GM12878 (cell line): ENCODE measurements at regions not wholly inside any gene's neighbourhood (a gene's known extent, or its start where the extent isn't known, plus 50 kb on each side); places are given as distances from the start of the nearest gene placed in this dataset.

Experiments
- ATAC-seq: fragments of 200-7000 bp; cut with Tn5 transposase; 3 replicates; pipeline ENCODE4 v1.9.1; 2020; ENCODE audit warnings: mild to moderate bottlenecking, moderate library complexity
- BruUV-seq: library from RNA; stranded (reverse); fragments of 400-500 nt; replicated peaks from 2 replicates; lab custom pipeline; 2021; lab: Mats Ljungman, UMichigan
- CTCF ChIA-PET: fragments of 300-600 bp; sonication (Branson Sonifier 250); formaldehyde crosslinking; extraction: SDS; loops from one replicate; lab custom pipeline; 2021; ENCODE audit warnings: inconsistent platforms; lab: Yijun Ruan, JAX
- POLR2A ChIA-PET: fragments of 350-600 bp; formaldehyde crosslinking; extraction: SDS; loops from one replicate; lab custom pipeline; 2021; ENCODE audit warnings: inconsistent platforms; lab: Charles Lee
- RAD21 ChIA-PET: fragments of 300-600 bp; sonication (Branson Sonifier 250); formaldehyde crosslinking; loops from one replicate; lab custom pipeline; 2023; ENCODE audit warnings: antibody characterized with exemption; ENCODE audit not compliant: unreplicated experiment; lab: Charles Lee
- SMC1A ChIA-PET: fragments of 300-600 bp; sonication (Branson Sonifier 250); formaldehyde crosslinking; loops from one replicate; lab custom pipeline; 2023; ENCODE audit not compliant: unreplicated experiment, uncharacterized antibody; lab: Charles Lee
- DNase-seq: peaks from one replicate; pipeline ENCODE4 v3.0.0-alpha.2; 2011; ENCODE audit warnings: low read depth, low spot score
- FAIRE-seq: peaks from 3 replicates; lab custom pipeline; 2011; peaks lifted over from hg19 to GRCh38; lab: Jason Lieb, UNC
- H2AFZ ChIP-seq: 2 replicates; pipeline ENCODE4 v1.6.0; 2011; ENCODE audit warnings: low read depth, low read length, control low read depth; ENCODE audit not compliant: control insufficient read depth
- H3K27ac ChIP-seq: 2 replicates; pipeline ENCODE4 v1.5.1; 2011; ENCODE audit warnings: control low read depth; ENCODE audit not compliant: control insufficient read depth, insufficient read depth
- H3K27me3 ChIP-seq, 2 experiments: replicated peaks in 1 of 2; 2 replicates each; pipeline versions ENCODE4 v1.6.0 to v1.6.1; 2011; ENCODE audit warnings: low read length in 1 of 2; ENCODE audit not compliant: control insufficient read depth in 2 of 2, insufficient read depth in 2 of 2
- H3K36me3 ChIP-seq, 2 experiments: 2 replicates each; pipeline ENCODE4 v1.5.1; 2011; ENCODE audit warnings: low read length in 1 of 2; ENCODE audit not compliant: control insufficient read depth in 2 of 2, insufficient read depth in 2 of 2
- H3K4me1 ChIP-seq: 2 replicates; pipeline ENCODE4 v1.6.1; 2011; ENCODE audit warnings: mild to moderate bottlenecking, low read length, moderate library complexity, mixed read lengths; ENCODE audit not compliant: control insufficient read depth, insufficient read depth
- H3K4me2 ChIP-seq: 2 replicates; pipeline ENCODE4 v1.6.0; 2011; ENCODE audit warnings: control low read depth; ENCODE audit not compliant: control insufficient read depth, insufficient read depth
- H3K4me3 ChIP-seq: fragments of 200-600 bp; sonication (generic); 2 replicates; pipeline ENCODE4 v1.5.1; 2016
- H3K79me2 ChIP-seq: 2 replicates; pipeline ENCODE4 v1.6.0; 2011; ENCODE audit warnings: low read length; ENCODE audit not compliant: control insufficient read depth, insufficient read depth
- H3K9ac ChIP-seq: 2 replicates; pipeline ENCODE4 v1.8.0; 2011; ENCODE audit warnings: low read length, control low read depth, mixed read lengths; ENCODE audit not compliant: control insufficient read depth, insufficient read depth
- H3K9me3 ChIP-seq: replicated peaks from 3 replicates; pipeline ENCODE4 v1.5.1; 2011; ENCODE audit warnings: mild to moderate bottlenecking, low read length; ENCODE audit not compliant: control insufficient read depth, insufficient read depth
- H4K20me1 ChIP-seq: 2 replicates; pipeline ENCODE4 v1.6.0; 2011; ENCODE audit not compliant: control insufficient read depth, insufficient read depth
- ASH2L ChIP-seq: fragments of 300-600, 200-600 bp; sonication (generic); IDR thresholded peaks from 2 replicates; pipeline ENCODE4 v1.6.1; 2017; ENCODE audit warnings: low read depth, mild to moderate bottlenecking, borderline replicate concordance
- BMI1 ChIP-seq: fragments of 450-650 bp; IDR thresholded peaks from 2 replicates; pipeline ENCODE4 v1.6.1; 2016; ENCODE audit warnings: mild to moderate bottlenecking, moderate library complexity, borderline replicate concordance
- FOXM1 ChIP-seq: IDR thresholded peaks from 2 replicates; pipeline ENCODE4 v1.6.1; 2012; ENCODE audit warnings: low read depth, mild to moderate bottlenecking, inconsistent platforms, low read length, moderate library complexity
- KLF5 ChIP-seq: fragments of 450-650 bp; IDR thresholded peaks from 2 replicates; pipeline ENCODE4 v1.6.1; 2014; ENCODE audit warnings: mild to moderate bottlenecking; ENCODE audit not compliant: partially characterized antibody
- MTA3 ChIP-seq: IDR thresholded peaks from 2 replicates; pipeline ENCODE4 v1.6.1; 2012; ENCODE audit warnings: low read length, inconsistent platforms, borderline replicate concordance
- MXI1 ChIP-seq: fragments of 150-350 bp; IDR thresholded peaks from 2 replicates; pipeline ENCODE4 v1.6.1; 2011; ENCODE audit warnings: low read depth, mild to moderate bottlenecking, inconsistent platforms, low read length, improper control_type of control experiment
- NFIC ChIP-seq: IDR thresholded peaks from 2 replicates; pipeline ENCODE4 v1.6.1; 2012; ENCODE audit warnings: low read depth, mild to moderate bottlenecking, inconsistent platforms, low read length, moderate library complexity
- NFXL1 ChIP-seq: fragments of 450-650 bp; IDR thresholded peaks from 2 replicates; pipeline ENCODE4 v1.6.1; 2017; ENCODE audit warnings: antibody characterized with exemption, mild to moderate bottlenecking, borderline replicate concordance
- NFYA ChIP-seq: IDR thresholded peaks from 2 replicates; pipeline ENCODE4 v1.6.1; 2011; ENCODE audit warnings: low read depth, mild to moderate bottlenecking, low read length, improper control_type of control experiment, borderline replicate concordance
- PAX8 ChIP-seq: fragments of 450-650 bp; IDR thresholded peaks from 2 replicates; pipeline ENCODE4 v1.6.1; 2017; ENCODE audit warnings: mild to moderate bottlenecking, moderate library complexity
- SREBF1 ChIP-seq: IDR thresholded peaks from 2 replicates; pipeline ENCODE4 v1.6.1; 2012; ENCODE audit warnings: mild to moderate bottlenecking, low read length
- STAT1 ChIP-seq: fragments of 450-650 bp; conservative IDR thresholded peaks from 2 replicates; pipeline ENCODE4 v1.6.1; 2014; ENCODE audit warnings: antibody characterized with exemption, mild to moderate bottlenecking
- TCF7 ChIP-seq: IDR thresholded peaks from 2 replicates; pipeline ENCODE4 v1.6.1; 2014; ENCODE audit warnings: antibody characterized with exemption, borderline replicate concordance
- WGBS: methylation state at CpG from one replicate; pipeline ENCODE4 v1.1.6; 2016; ENCODE audit warnings: low lambda C conversion rate; ENCODE audit not compliant: insufficient replicate concordance, insufficient coverage; ENCODE audit errors: missing lambda C conversion rate; 5-methylcytosine and 5-hydroxymethylcytosine counted together
- in situ Hi-C: fragments of 300-500 bp; cut with MboI; formaldehyde crosslinking; loops from 9 replicates; pipeline ENCODE4 v1.14.3; 2018; ENCODE audit warnings: mixed read lengths
- intact Hi-C: fragments of 100-400 bp; cut with micrococcal nuclease; formaldehyde crosslinking; loops from one replicate; pipeline ENCODE4 v1.14.2; 2022; ENCODE audit not compliant: unreplicated experiment
- TF ChIP-seq, protein P1 (sequence below): fragments of 450-650 bp; IDR thresholded peaks from 2 replicates; pipeline ENCODE4 v1.6.1; 2017; ENCODE audit warnings: antibody characterized with exemption, mild to moderate bottlenecking, moderate library complexity
- TF ChIP-seq, protein P2 (sequence below): fragments of 450-650 bp; formaldehyde crosslinking; IDR thresholded peaks from 2 replicates; pipeline ENCODE4 v1.4.0; 2020; ENCODE audit warnings: mild to moderate bottlenecking, moderate library complexity
- TF ChIP-seq, protein P3 (sequence below): fragments of 450-650 bp; IDR thresholded peaks from 2 replicates; pipeline ENCODE4 v1.6.1; 2017; ENCODE audit warnings: borderline replicate concordance

DNA sequence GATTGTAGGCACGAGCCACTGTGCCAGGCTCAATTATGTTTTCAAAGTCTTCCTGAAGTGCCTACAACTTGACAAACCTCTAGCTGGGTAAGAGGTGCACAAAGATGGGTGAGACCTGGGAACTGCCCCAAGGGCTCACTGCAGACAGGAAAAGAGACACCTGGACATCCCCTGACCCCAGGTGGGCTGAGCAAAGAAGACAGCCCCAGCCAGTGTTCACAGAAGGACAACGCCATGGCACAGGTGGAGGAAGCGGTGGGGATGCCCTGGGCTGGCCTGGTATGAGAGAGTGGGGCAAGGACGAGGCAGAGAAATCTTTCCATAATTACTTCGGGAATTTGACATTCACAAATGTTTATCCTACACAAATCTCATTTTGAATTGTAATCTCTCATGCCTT, 278.9 kb downstream of the SMOC2 start:
- DNase-seq (no peak), FAIRE-seq (no peak), ATAC-seq (no peak)
- no peak overlapping the region for H3K27ac ChIP-seq
- H3K27me3 ChIP-seq: no peaks in the 10 kb centered on the region
- CTCF ChIA-PET: no interaction called here
- intact Hi-C loops: no loop called here
- no peaks in the 10 kb centered on the region for H3K79me2 ChIP-seq
- TF ChIP-seq FOXM1 (no peak), MXI1 (no peak), BMI1 (no peak), NFXL1 (no peak), STAT1 (no peak), KLF5 (no peak), SREBF1 (no peak), TCF7 (no peak), NFYA (no peak), PAX8 (no peak), ASH2L (no peak), NFIC (no peak), MTA3 (no peak)
- TF ChIP-seq, protein P1, sequence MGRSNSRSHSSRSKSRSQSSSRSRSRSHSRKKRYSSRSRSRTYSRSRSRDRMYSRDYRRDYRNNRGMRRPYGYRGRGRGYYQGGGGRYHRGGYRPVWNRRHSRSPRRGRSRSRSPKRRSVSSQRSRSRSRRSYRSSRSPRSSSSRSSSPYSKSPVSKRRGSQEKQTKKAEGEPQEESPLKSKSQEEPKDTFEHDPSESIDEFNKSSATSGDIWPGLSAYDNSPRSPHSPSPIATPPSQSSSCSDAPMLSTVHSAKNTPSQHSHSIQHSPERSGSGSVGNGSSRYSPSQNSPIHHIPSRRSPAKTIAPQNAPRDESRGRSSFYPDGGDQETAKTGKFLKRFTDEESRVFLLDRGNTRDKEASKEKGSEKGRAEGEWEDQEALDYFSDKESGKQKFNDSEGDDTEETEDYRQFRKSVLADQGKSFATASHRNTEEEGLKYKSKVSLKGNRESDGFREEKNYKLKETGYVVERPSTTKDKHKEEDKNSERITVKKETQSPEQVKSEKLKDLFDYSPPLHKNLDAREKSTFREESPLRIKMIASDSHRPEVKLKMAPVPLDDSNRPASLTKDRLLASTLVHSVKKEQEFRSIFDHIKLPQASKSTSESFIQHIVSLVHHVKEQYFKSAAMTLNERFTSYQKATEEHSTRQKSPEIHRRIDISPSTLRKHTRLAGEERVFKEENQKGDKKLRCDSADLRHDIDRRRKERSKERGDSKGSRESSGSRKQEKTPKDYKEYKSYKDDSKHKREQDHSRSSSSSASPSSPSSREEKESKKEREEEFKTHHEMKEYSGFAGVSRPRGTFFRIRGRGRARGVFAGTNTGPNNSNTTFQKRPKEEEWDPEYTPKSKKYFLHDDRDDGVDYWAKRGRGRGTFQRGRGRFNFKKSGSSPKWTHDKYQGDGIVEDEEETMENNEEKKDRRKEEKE: no peak
- TF ChIP-seq, protein P2, sequence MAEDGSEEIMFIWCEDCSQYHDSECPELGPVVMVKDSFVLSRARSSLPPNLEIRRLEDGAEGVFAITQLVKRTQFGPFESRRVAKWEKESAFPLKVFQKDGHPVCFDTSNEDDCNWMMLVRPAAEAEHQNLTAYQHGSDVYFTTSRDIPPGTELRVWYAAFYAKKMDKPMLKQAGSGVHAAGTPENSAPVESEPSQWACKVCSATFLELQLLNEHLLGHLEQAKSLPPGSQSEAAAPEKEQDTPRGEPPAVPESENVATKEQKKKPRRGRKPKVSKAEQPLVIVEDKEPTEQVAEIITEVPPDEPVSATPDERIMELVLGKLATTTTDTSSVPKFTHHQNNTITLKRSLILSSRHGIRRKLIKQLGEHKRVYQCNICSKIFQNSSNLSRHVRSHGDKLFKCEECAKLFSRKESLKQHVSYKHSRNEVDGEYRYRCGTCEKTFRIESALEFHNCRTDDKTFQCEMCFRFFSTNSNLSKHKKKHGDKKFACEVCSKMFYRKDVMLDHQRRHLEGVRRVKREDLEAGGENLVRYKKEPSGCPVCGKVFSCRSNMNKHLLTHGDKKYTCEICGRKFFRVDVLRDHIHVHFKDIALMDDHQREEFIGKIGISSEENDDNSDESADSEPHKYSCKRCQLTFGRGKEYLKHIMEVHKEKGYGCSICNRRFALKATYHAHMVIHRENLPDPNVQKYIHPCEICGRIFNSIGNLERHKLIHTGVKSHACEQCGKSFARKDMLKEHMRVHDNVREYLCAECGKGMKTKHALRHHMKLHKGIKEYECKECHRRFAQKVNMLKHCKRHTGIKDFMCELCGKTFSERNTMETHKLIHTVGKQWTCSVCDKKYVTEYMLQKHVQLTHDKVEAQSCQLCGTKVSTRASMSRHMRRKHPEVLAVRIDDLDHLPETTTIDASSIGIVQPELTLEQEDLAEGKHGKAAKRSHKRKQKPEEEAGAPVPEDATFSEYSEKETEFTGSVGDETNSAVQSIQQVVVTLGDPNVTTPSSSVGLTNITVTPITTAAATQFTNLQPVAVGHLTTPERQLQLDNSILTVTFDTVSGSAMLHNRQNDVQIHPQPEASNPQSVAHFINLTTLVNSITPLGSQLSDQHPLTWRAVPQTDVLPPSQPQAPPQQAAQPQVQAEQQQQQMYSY (CRISPR knock-in tag): no peak
- TF ChIP-seq, protein P3, sequence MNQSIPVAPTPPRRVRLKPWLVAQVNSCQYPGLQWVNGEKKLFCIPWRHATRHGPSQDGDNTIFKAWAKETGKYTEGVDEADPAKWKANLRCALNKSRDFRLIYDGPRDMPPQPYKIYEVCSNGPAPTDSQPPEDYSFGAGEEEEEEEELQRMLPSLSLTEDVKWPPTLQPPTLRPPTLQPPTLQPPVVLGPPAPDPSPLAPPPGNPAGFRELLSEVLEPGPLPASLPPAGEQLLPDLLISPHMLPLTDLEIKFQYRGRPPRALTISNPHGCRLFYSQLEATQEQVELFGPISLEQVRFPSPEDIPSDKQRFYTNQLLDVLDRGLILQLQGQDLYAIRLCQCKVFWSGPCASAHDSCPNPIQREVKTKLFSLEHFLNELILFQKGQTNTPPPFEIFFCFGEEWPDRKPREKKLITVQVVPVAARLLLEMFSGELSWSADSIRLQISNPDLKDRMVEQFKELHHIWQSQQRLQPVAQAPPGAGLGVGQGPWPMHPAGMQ: no peak
- H3K9me3 ChIP-seq: no peaks in the 10 kb centered on the region
- H2AFZ ChIP-seq: no peak overlapping the region
- in situ Hi-C loops: no loop called here
- WGBS: 8% methylated on average over 5 of the region's 5 CpGs
- H3K9ac ChIP-seq: no peak overlapping the region
- no peak overlapping the region for H3K4me3 ChIP-seq
- H3K36me3 ChIP-seq: no peaks in the 10 kb centered on the region
- POLR2A ChIA-PET: no interaction called here
- SMC1A ChIA-PET: no interaction called here
- RAD21 ChIA-PET: no interaction called here
- BruUV-seq: no TSS peak
- H3K4me2 ChIP-seq: no peak overlapping the region
- no peaks in the 10 kb centered on the region for H4K20me1 ChIP-seq
- H3K4me1 ChIP-seq: no peaks in the 10 kb centered on the region
